HT-29 (cell line): ENCODE measurements at regions not wholly inside any gene's neighbourhood (a gene's known extent, or its start where the extent isn't known, plus 50 kb on each side); places are given as distances from the start of the nearest gene placed in this dataset.
"Not testable (repeated sequence)": the region's sequence is repeated elsewhere in the genome, so short reads cannot be mapped to it uniquely, and the experiment has no call there.

Source experiments
- DNase-seq: peaks from one replicate; pipeline ENCODE4 v3.0.0-alpha.2; 2015; ENCODE audit warnings: low spot score

- no peak for DNase-seq
Measured at GRCh38 chr3:124137216-124137615, 145.3 kb upstream of the ROPN1 start.

- DNase-seq = no peak
Measured at GRCh38 chr3:124138148-124138547, 146.2 kb upstream of the ROPN1 start.

- no peak for DNase-seq
Measured at GRCh38 chr3:124140746-124141145, 148.8 kb upstream of the ROPN1 start.

- no peak for DNase-seq
Measured at GRCh38 chr3:124142389-124142970, 150.6 kb upstream of the ROPN1 start.

GRCh38 chr3:124143047-124143446 lies 151.1 kb upstream of the ROPN1 start:
- DNase-seq = no peak

GRCh38 chr3:124144035-124144814 lies 152.3 kb upstream of the ROPN1 start:
- no peak for DNase-seq

GRCh38 chr3:124147429-124147828 lies 155.5 kb upstream of the ROPN1 start:
- no peak for DNase-seq

- DNase-seq = no peak
Measured at GRCh38 chr3:124147946-124148345, 156.0 kb upstream of the ROPN1 start.

- no peak for DNase-seq
Measured at GRCh38 chr3:124149081-124149480, 157.2 kb upstream of the ROPN1 start.

GRCh38 chr3:124149771-124150170 lies 157.8 kb upstream of the ROPN1 start:
- no peak for DNase-seq

- not testable (repeated sequence) for DNase-seq
Measured at GRCh38 chr3:124152891-124153290, 161.0 kb upstream of the ROPN1 start.

- no peak for DNase-seq
Measured at GRCh38 chr3:124156866-124157712, 165.2 kb upstream of the ROPN1 start.

- no peak for DNase-seq
Measured at GRCh38 chr3:124157748-124158147, 165.8 kb upstream of the ROPN1 start.

- DNase-seq = no peak
Measured at GRCh38 chr3:124158168-124158881, 166.4 kb upstream of the ROPN1 start.

GRCh38 chr3:124161448-124161847 lies 169.5 kb upstream of the ROPN1 start:
- DNase-seq = no peak

- DNase-seq = no peak
Measured at GRCh38 chr3:124163689-124164088, 171.8 kb upstream of the ROPN1 start.

- DNase-seq = no peak
Measured at GRCh38 chr3:124168271-124168670, 176.3 kb upstream of the ROPN1 start.

- no peak for DNase-seq
Measured at GRCh38 chr3:124172283-124172682, 180.4 kb upstream of the ROPN1 start.

- DNase-seq = peak; percentile 61
Measured at GRCh38 chr3:124172816-124173215, 180.9 kb upstream of the ROPN1 start.

GRCh38 chr3:124174476-124174875 lies 182.6 kb upstream of the ROPN1 start:
- peak; percentile 29 for DNase-seq

GRCh38 chr3:124174910-124175874 lies 183.3 kb upstream of the ROPN1 start:
- DNase-seq = no peak
